ENCODE measurements at regions not wholly inside any gene's neighbourhood (a gene's known extent, or its start where the extent isn't known, plus 50 kb on each side); places are given as distances from the start of the nearest gene placed in this dataset.

GRCh38 chr4:108483079-108483478 lies 137.3 kb upstream of the RPL34 start:
- Histone ChIP-seq H3K36me3 (ENCODE audit: control insufficient read depth in 2 of 2, insufficient read depth in 1 of 2, low read length in 2 of 2) (no peaks in the 10 kb centered on the region), H3K4me3 (ENCODE audit: low read depth, low read length) (no peak overlapping the region), H3K9me3 (ENCODE audit: control insufficient read depth, insufficient read depth, low read depth, low read length) (no peaks in the 10 kb centered on the region), H3K27ac (ENCODE audit: extremely low read depth, low read depth, low read length) (no peak overlapping the region), H3K4me1 (ENCODE audit: control insufficient read depth, insufficient read depth, low read length) (peaks cover 6% of the 10 kb centered on the region; the same call in 1 of the 2 replicates)
- ChIA-PET POLR2A (no interaction called here), CTCF (no interaction called here)
- no peak for TF ChIP-seq ZNF354C (tag by site-specific recombination; IDR thresholded peaks at IDR 0.05; ENCODE audit: borderline replicate concordance, low read depth)
- no peak for TF ChIP-seq BCL6B (tag by site-specific recombination; IDR thresholded peaks at IDR 0.05)
- TF ChIP-seq EGR2 (tag by site-specific recombination; IDR thresholded peaks at IDR 0.05; ENCODE audit: low read depth): peak; percentile 28; the same call in 1 of the 2 replicates
- peak; percentile 33; the same call in 1 of the 2 replicates for TF ChIP-seq ZFHX2 (tag by site-specific recombination; conservative IDR thresholded peaks at IDR 0.05)
- peak; percentile 67 for TF ChIP-seq GLIS1 (tag by site-specific recombination; IDR thresholded peaks at IDR 0.05)
- TF ChIP-seq ZBTB48 (tag by site-specific recombination; IDR thresholded peaks at IDR 0.05): 0 out of 2 replicates have a peak, but pooled peaks have one; percentile 27
- no peak for TF ChIP-seq ZNF248 (tag by site-specific recombination; IDR thresholded peaks at IDR 0.05)
- no peak for TF ChIP-seq OSR2 (tag by site-specific recombination; IDR thresholded peaks at IDR 0.05)

GRCh38 chr4:108480881-108481280 lies 139.5 kb upstream of the RPL34 start:
- H3K4me3 ChIP-seq (ENCODE audit: low read depth, low read length): no peak overlapping the region
- H3K36me3 ChIP-seq (ENCODE audit: control insufficient read depth in 2 of 2, insufficient read depth in 1 of 2, low read length in 2 of 2): no peaks in the 10 kb centered on the region
- no peak for TF ChIP-seq ZBTB44 (tag by site-specific recombination; IDR thresholded peaks at IDR 0.05)
- no peak for TF ChIP-seq ZNF555 (tag by site-specific recombination; conservative IDR thresholded peaks at IDR 0.05)
- no peak for TF ChIP-seq ZNF670 (tag by site-specific recombination; IDR thresholded peaks at IDR 0.05; ENCODE audit: low read depth)
- no peak for TF ChIP-seq ZNF785 (tag by site-specific recombination; IDR thresholded peaks at IDR 0.05)
- no peak for TF ChIP-seq ZNF221 (tag by site-specific recombination; IDR thresholded peaks at IDR 0.05; ENCODE audit: borderline replicate concordance)
- no peak for TF ChIP-seq ZNF23 (tag by site-specific recombination; IDR thresholded peaks at IDR 0.05; ENCODE audit: borderline replicate concordance)
- TF ChIP-seq ZNF335 (tag by site-specific recombination; conservative IDR thresholded peaks at IDR 0.05): no peak
- no peak for TF ChIP-seq ZNF623 (tag by site-specific recombination; IDR thresholded peaks at IDR 0.05)
- TF ChIP-seq ZNF560 (tag by site-specific recombination; IDR thresholded peaks at IDR 0.05; ENCODE audit: borderline replicate concordance): no peak
- TF ChIP-seq KLF7 (tag by site-specific recombination; IDR thresholded peaks at IDR 0.05; ENCODE audit: borderline replicate concordance): no peak
- TF ChIP-seq REPIN1 (tag by site-specific recombination; IDR thresholded peaks at IDR 0.05; ENCODE audit: low read depth): no peak
- CTCF ChIA-PET: interaction anchor here (0.7 to 1.1 kb wide), 2 partner anchors 584 to 925 kb away, joined by 3 read pairs; no protein-coding TSS in a partner anchor
- POLR2A ChIA-PET: no interaction called here
- H3K4me1 ChIP-seq (ENCODE audit: control insufficient read depth, insufficient read depth, low read length): peaks cover 6% of the 10 kb centered on the region; the same call in 1 of the 2 replicates
- no peak overlapping the region for H3K27ac ChIP-seq (ENCODE audit: extremely low read depth, low read depth, low read length)
- no peaks in the 10 kb centered on the region for H3K9me3 ChIP-seq (ENCODE audit: control insufficient read depth, insufficient read depth, low read depth, low read length)

- Histone ChIP-seq H3K9me3 (ENCODE audit: control insufficient read depth, insufficient read depth, low read depth, low read length) (no peaks in the 10 kb centered on the region), H3K27ac (ENCODE audit: extremely low read depth, low read depth, low read length) (no peak overlapping the region), H3K4me3 (ENCODE audit: low read depth, low read length) (no peak overlapping the region), H3K4me1 (ENCODE audit: control insufficient read depth, insufficient read depth, low read length) (no peaks in the 10 kb centered on the region), H3K36me3 (ENCODE audit: control insufficient read depth in 2 of 2, insufficient read depth in 1 of 2, low read length in 2 of 2) (no peaks in the 10 kb centered on the region)
- CTCF ChIA-PET: interaction anchor here (0.7 kb wide), 1 partner anchor 537 kb away, joined by 3 read pairs; no protein-coding TSS in a partner anchor
- POLR2A ChIA-PET: no interaction called here
- TF ChIP-seq ZNF2 (tag by site-specific recombination; IDR thresholded peaks at IDR 0.05) (no peak), ZNF776 (tag by site-specific recombination; IDR thresholded peaks at IDR 0.05; ENCODE audit: borderline replicate concordance) (no peak), ZNF366 (tag by site-specific recombination; conservative IDR thresholded peaks at IDR 0.05) (no peak), ZNF433 (tag by site-specific recombination; IDR thresholded peaks at IDR 0.05; ENCODE audit: low read depth) (no peak), ZNF214 (tag by site-specific recombination; IDR thresholded peaks at IDR 0.05; ENCODE audit: borderline replicate concordance) (no peak), ZNF16 (tag by site-specific recombination; IDR thresholded peaks at IDR 0.05; ENCODE audit: low read depth) (no peak), GLI4 (tag by site-specific recombination; IDR thresholded peaks at IDR 0.05) (no peak), GFI1B (tag by site-specific recombination; IDR thresholded peaks at IDR 0.05) (no peak), ZNF792 (tag by site-specific recombination; IDR thresholded peaks at IDR 0.05) (no peak), ZNF777 (tag by site-specific recombination; IDR thresholded peaks at IDR 0.05; ENCODE audit: borderline replicate concordance) (no peak), BCL11A (tag by site-specific recombination; IDR thresholded peaks at IDR 0.05; ENCODE audit: low read depth) (no peak)
These were observed 142.8 kb upstream of the RPL34 start for GRCh38 chr4:108477527-108478108.
